ENCODE measurements at regions not wholly inside any gene's neighbourhood (a gene's known extent, or its start where the extent isn't known, plus 50 kb on each side); places are given as distances from the start of the nearest gene placed in this dataset.

GRCh38 chr1:58076258-58076657, 470.3 kb downstream of the OMA1 start:
- Mint-ChIP-seq H3K36me3 (ENCODE audit: low read depth) (no peaks in the 10 kb centered on the region), H3K4me3 (no peak overlapping the region), H3K27ac (no peak overlapping the region), H3K9me3 (no peaks in the 10 kb centered on the region), H3K27me3 (peaks cover 3% of the 10 kb centered on the region), H3K4me1 (no peaks in the 10 kb centered on the region)
- TF ChIP-seq, protein P1, sequence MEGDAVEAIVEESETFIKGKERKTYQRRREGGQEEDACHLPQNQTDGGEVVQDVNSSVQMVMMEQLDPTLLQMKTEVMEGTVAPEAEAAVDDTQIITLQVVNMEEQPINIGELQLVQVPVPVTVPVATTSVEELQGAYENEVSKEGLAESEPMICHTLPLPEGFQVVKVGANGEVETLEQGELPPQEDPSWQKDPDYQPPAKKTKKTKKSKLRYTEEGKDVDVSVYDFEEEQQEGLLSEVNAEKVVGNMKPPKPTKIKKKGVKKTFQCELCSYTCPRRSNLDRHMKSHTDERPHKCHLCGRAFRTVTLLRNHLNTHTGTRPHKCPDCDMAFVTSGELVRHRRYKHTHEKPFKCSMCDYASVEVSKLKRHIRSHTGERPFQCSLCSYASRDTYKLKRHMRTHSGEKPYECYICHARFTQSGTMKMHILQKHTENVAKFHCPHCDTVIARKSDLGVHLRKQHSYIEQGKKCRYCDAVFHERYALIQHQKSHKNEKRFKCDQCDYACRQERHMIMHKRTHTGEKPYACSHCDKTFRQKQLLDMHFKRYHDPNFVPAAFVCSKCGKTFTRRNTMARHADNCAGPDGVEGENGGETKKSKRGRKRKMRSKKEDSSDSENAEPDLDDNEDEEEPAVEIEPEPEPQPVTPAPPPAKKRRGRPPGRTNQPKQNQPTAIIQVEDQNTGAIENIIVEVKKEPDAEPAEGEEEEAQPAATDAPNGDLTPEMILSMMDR (IDR thresholded peaks at IDR 0.05), result no peak
- intact Hi-C loops (cut with micrococcal nuclease), result no loop called here
- CTCF ChIA-PET, result interaction anchor here (0.7 kb wide), 1 partner anchor 239 kb away, joined by 3 read pairs; no protein-coding TSS in a partner anchor
- DNase-seq, result no peak
- POLR2A ChIA-PET, result no interaction called here
- ATAC-seq (ENCODE audit: low read depth), result no peak

DNA sequence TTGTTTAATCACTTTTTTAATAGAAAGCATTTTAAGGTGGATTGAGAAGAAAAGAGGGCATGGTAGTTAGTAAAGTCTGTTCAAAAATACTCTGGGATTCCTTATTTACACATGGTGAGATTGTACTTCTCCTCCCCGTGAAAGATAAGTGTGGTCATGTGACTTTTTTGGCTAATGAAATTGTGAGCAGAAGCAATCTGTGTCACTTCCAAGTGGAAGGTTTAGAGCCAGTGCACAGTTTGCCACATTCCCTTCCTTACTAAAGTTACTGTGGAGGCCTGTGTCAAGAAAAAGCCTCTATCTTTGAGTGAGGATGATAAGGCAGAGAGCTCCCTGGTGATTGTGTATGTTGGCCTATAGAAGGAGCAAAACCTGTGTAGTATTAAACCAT, 471.3 kb downstream of the OMA1 start:
- peaks cover 3% of the 10 kb centered on the region for H3K27me3 Mint-ChIP-seq
- H3K9me3 Mint-ChIP-seq, result no peaks in the 10 kb centered on the region
- CTCF ChIA-PET, result no interaction called here
- POLR2A ChIA-PET, result no interaction called here
- ATAC-seq (ENCODE audit: low read depth) (no peak), DNase-seq (no peak)
- no peak overlapping the region for H3K4me3 Mint-ChIP-seq
- no peaks in the 10 kb centered on the region for H3K4me1 Mint-ChIP-seq
- intact Hi-C loops (cut with micrococcal nuclease), result no loop called here
- no peaks in the 10 kb centered on the region for H3K36me3 Mint-ChIP-seq (ENCODE audit: low read depth)
- TF ChIP-seq, protein P1 (IDR thresholded peaks at IDR 0.05), result no peak
- H3K27ac Mint-ChIP-seq, result no peak overlapping the region

DNA sequence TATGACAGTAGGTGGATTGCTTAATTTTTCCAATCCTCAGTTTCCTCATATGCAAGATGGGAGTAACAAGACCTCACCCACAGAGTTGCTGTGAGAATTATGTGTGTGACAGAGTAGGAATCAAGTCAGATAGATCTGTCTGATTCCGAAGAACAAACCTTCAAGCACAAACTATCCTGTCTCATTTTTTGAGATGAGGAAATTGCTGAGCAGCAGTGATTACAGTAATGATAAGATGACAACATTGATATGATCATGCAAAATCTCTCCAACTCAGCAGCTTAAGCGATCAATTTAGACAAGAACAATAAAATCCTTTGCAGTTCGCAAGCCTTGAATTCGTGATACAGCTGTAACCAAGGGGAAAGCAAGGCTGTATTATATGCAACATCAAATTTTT, 474.1 kb downstream of the OMA1 start:
- Mint-ChIP-seq H3K36me3 (ENCODE audit: low read depth) (no peaks in the 10 kb centered on the region), H3K9me3 (no peaks in the 10 kb centered on the region), H3K27ac (no peak overlapping the region), H3K27me3 (peaks cover 3% of the 10 kb centered on the region), H3K4me1 (no peaks in the 10 kb centered on the region), H3K4me3 (no peak overlapping the region)
- DNase-seq (no peak), ATAC-seq (ENCODE audit: low read depth) (no peak)
- intact Hi-C loops (cut with micrococcal nuclease), result no loop called here
- ChIA-PET POLR2A (no interaction called here), CTCF (no interaction called here)
- TF ChIP-seq, protein P1 (IDR thresholded peaks at IDR 0.05), result no peak

GRCh38 chr1:58067082-58067481, 479.4 kb downstream of the OMA1 start:
- CTCF ChIA-PET, result no interaction called here
- POLR2A ChIA-PET, result no interaction called here

DNA sequence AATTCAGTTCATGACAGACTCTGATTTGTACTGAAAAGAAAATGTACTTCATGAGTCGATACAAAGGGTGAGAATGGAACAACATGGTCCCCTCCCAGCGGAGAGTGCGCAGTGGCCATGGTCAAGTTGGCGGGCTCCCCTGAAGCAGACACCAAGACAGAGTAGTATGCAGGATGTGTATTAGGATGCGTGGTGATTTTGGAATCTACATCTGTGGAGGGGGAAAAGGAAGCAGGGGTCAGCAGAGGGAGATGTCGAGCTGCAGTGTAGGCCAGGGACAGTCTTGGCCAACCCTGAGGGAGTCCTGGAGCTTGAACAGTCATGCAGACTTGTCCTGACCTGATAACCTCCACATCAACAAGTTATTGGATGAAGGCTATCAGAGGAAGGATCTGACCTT, 481.0 kb downstream of the OMA1 start:
- no peaks in the 10 kb centered on the region for H3K9me3 Mint-ChIP-seq
- ATAC-seq (ENCODE audit: low read depth) (no peak), DNase-seq (no peak)
- TF ChIP-seq, protein P1 (IDR thresholded peaks at IDR 0.05), result no peak
- H3K4me3 Mint-ChIP-seq, result no peak overlapping the region
- CTCF ChIA-PET, result no interaction called here
- POLR2A ChIA-PET, result no interaction called here
- H3K27ac Mint-ChIP-seq, result no peak overlapping the region
- no peaks in the 10 kb centered on the region for H3K27me3 Mint-ChIP-seq
- H3K36me3 Mint-ChIP-seq (ENCODE audit: low read depth), result no peaks in the 10 kb centered on the region
- intact Hi-C loops (cut with micrococcal nuclease), result no loop called here
- H3K4me1 Mint-ChIP-seq, result no peaks in the 10 kb centered on the region

More at GRCh38 chr1:58067082-58067481, 479.4 kb downstream of the OMA1 start:
- TF ChIP-seq, protein P1 (IDR thresholded peaks at IDR 0.05), result no peak
- Mint-ChIP-seq H3K9me3 (no peaks in the 10 kb centered on the region), H3K27me3 (no peaks in the 10 kb centered on the region), H3K27ac (no peak overlapping the region), H3K36me3 (ENCODE audit: low read depth) (no peaks in the 10 kb centered on the region), H3K4me1 (no peaks in the 10 kb centered on the region), H3K4me3 (no peak overlapping the region)
- intact Hi-C loops (cut with micrococcal nuclease), result no loop called here
- ATAC-seq (ENCODE audit: low read depth) (no peak), DNase-seq (no peak)
